ENCODE measurements at regions not wholly inside any gene's neighbourhood (a gene's known extent, or its start where the extent isn't known, plus 50 kb on each side); places are given as distances from the start of the nearest gene placed in this dataset.

DNA sequence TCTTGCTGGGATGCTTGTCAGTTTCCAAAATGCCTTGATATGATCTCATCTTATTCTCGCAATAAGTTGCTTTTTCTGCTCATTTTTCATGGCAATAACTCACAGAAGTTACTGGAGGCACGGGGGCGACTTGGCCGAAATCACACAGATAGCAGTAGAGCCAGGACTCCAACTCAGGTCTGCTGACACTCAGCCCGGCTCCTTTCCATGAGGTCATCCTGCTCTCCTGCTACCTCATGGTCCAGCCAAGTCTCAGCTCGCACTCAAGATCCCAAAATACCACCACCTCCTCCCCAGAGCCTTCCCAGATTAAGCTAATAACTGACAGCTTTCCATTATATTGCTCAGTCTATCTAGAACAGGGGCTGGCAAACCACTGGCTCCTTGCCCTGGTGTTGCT lies 269.5 kb downstream of the MAP2K4 start:
- TF ChIP-seq CTCF (IDR thresholded peaks at IDR 0.05) (no peak), POLR2A (IDR thresholded peaks at IDR 0.05) (no peak), EP300 (IDR thresholded peaks at IDR 0.05) (no peak)

All from tibial nerve (tissue), 4 donors.